Hematopoietic multipotent progenitor cell (in vitro differentiated cells): ENCODE measurements at regions not wholly inside any gene's neighbourhood (a gene's known extent, or its start where the extent isn't known, plus 50 kb on each side); places are given as distances from the start of the nearest gene placed in this dataset.
"Not testable (repeated sequence)": the region's sequence is repeated elsewhere in the genome, so short reads cannot be mapped to it uniquely, and the experiment has no call there.

Experiments used
- DNase-seq, 3 donors: peaks; one replicate each; pipeline ENCODE4 v3.0.0-alpha.2; 2011 to 2015; ENCODE audit warnings: low read depth in 2 of 3, low spot score in 2 of 3

DNA sequence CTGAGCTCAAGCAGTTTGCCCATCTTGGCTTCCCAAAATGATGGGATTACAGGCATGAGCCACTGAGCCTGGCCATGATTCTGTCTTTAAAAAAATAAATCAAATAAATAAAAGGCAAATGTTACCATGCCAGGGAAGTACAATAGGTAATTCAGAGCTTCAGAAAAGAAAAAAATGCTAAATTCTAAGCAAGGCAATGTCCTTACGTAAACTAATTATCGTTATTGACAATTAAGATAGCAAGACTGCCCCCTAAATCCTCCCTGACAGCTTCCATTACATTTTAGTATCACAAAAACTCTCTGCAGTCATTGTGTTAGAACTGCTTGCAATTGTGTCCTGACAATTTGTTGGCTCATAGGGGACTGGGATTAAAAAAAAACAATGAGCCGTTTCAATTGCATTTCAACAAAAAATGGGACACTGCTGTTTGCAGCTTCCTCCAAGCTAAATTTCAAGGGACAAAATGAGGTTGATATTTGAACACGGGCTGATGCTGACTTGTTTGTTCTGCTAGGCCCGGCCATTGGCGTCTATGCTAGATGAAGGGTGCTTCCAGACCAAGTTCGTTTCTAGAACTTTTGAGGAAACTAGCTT, 88.9 kb downstream of the MOGAT1 start:
- DNase-seq = no peak

DNA sequence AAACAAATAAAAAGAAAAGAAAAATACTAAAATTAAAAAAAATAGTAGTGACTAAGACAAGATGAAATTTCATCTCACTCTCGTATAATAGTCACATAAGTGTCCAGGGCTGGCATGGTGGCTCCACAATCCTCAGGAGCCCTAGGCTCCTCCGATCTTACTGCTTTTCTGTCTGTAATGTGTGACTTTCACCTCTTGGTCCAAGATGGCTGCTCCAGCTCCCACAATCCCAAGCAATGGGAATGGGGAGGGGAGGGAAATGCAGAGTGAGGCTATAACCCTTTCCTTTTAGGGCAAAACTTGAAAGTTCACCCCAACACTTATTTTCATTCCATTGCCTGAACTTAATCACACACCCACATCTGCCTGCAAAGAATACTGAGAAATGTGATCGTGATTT, 90.4 kb downstream of the MOGAT1 start:
- DNase-seq = no peak

- DNase-seq = no peak
Measured at GRCh38 chr2:222762342-222762741, 90.9 kb downstream of the MOGAT1 start.

- not testable (repeated sequence) for DNase-seq
Measured at GRCh38 chr2:222765883-222766282, 94.4 kb downstream of the MOGAT1 start.

DNA sequence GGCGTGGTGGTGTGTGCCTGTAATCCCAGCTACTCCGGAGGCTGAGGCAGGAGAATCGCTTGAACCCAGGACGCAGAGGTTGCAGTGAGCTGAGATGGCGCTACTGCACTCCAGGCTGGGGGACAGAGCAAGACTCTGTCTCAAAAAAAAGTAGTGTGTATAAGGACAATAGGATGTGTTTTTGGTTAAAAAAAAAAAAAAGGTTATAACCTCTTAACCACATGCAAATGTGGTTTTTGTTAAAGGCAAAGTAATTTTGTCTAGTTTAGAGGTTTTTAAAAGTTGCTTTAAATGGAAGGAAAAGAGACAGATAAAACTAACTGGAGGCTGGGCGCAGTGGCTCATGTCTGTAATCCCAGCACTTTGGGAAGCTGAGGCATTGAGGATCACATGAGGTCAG, 92.8 kb upstream of the ACSL3 start:
- not testable (repeated sequence) for DNase-seq

DNA sequence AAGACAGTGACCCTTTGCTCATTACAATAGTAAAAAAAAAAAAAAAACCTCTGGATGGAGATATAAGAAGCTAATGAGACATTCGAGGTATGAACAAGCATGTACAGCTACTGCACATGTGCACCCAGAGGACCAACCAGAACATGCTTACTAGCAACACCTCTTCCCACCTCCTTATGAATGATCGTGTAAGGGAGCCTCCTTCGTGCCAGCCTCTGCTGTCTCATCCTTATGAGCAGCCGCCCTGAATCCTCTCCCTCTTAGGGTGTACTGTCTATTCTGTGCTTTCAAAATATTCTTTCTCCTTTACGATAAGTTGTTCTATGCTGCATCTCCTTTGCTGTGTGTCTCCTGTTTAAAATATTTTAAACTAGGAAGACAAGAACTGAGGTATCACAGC, 91.4 kb upstream of the ACSL3 start:
- no peak for DNase-seq

- no peak for DNase-seq
Measured at GRCh38 chr2:222769941-222770340, 90.9 kb upstream of the ACSL3 start.

DNA sequence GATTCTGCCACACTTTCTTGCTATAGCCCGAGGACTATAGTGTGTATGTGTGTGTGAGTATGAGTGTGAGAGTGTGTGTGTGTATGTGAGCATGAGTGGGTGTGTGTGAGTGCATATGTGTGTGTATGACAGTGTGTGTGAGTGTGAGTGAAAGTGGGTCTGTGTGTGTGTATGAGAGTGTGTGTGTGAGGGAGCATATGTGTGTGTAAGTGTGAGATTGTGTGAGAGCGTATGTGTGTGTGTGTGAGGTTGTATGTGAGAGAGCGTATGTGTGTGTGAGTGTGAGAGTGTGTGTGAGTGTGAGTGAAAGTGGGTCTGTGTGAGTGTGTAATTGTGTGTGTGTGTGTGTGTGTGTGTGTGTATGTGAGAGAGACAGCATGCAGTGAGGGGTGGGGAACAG, 89.0 kb upstream of the ACSL3 start:
- no peak for DNase-seq

GRCh38 chr2:222774941-222775340, 85.9 kb upstream of the ACSL3 start:
- DNase-seq = no peak

DNA sequence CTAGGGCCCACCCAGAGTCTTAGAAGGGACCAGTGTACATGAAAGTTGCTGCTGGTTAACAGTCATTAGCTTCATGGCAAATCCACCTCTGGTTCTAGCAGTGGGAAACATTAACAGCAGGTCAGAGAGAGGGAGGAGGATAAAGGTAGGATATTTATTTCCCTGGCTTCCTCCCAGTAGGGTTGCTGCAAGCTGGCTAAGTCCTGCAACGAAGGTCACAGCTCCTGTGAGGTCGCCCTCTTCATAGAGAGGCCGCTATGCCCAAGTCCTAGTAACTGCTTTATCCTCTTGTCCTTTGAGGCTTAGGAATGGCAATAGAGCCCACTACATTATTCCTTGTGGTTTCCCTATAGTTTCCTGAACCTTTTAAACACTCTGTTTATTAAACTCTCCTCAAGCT, 84.0 kb upstream of the ACSL3 start:
- no peak for DNase-seq

GRCh38 chr2:222778400-222778799, 82.4 kb upstream of the ACSL3 start:
- no peak for DNase-seq

DNA sequence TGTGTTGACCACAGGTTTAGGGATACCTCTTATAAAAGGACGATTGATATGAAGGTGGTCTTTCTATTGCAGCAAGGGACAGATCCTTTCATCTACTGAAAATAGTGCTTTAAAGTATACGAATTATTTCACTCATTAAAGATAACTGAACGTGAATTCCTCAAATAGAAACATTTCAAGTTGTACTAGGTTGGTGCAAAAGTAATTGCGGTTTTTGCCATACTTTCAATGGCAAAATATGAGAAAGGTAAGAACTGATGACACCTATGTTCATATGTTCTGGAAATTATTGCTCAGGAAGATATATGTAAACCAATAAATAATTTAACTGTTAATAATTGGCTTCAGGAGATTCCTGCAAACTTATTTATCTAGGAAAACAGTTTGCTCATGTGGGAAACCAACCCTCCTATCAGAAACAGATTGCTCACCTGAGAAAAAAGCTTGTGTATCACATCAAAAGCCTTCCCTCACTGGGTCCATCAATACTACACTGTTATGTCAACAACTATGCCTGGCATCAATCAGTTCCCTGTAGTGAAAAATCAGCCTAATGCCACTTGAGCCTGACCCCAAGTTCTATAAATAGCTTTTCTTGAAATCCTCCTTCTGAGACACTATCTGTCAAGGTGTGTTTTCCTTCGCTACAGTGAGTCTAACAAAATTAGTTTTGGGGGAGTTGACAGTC, 81.5 kb upstream of the ACSL3 start:
- DNase-seq = no peak

GRCh38 chr2:222780051-222780450, 80.8 kb upstream of the ACSL3 start:
- no peak for DNase-seq

- no peak for DNase-seq
Measured at GRCh38 chr2:222782201-222782730, 78.6 kb upstream of the ACSL3 start.

GRCh38 chr2:222783592-222783991, 77.2 kb upstream of the ACSL3 start:
- DNase-seq = no peak

DNA sequence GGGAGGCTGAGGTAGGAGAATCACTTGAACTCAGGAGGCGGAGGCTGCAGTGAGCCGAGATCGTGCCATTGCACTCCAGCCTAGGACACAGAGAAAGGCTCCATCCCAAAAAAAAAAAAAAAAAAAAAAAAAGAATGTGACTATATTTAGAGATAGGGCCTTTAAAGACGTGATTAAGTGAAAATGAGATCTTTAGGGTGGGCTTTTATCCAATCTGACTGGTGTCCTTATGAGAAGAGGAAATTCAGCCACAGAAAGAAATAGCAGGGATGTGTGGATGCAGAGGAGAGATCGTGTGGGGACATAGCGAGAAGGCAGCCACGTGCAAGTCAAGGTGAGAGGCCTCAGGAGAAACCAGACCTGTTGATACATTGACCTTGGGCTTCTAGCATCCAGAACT, 69.9 kb upstream of the ACSL3 start:
- DNase-seq = no peak

- peak in 1 of 3 donors; percentile 12 for DNase-seq
Measured at GRCh38 chr2:222792001-222792611, 68.7 kb upstream of the ACSL3 start.

DNA sequence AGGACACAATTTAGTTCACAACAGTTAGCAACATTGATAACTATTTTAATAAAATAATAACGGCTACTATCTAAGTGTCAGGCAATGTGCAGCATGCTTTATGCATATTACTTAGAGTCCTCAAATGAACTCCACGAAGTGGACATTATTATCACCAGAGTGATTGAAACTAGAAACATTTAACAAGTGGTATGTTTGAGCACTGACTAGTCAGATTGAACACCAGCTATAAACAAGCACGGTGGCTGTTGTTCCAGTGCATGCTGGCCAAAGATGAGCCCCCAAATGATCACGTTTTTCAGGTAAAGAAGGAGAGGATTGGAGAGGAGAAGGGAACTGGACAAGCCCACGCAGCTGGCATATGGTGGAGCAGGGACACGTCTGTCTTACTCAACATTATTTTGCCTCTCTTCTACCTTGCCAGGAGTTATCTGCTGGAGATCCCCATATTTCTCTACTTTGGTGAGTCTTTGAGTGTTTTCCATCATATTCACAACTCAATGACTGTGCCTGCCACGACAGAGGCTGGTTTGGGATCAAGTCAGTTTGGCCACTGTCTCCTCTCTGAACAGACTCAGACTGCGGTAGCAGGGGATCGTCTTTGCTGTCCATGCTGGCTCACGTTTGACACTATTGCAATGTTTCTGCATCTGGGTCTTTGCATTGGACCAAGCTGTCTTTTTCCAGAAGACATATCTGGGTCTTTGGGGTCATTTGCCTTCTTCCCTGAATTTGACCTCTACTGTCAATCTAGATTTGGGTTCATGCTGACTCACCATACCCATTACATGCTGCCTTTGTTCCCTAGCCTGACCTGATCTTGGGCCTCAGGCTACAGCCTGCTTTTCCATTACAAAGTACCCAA, 66.0 kb upstream of the ACSL3 start:
- DNase-seq = no peak

DNA sequence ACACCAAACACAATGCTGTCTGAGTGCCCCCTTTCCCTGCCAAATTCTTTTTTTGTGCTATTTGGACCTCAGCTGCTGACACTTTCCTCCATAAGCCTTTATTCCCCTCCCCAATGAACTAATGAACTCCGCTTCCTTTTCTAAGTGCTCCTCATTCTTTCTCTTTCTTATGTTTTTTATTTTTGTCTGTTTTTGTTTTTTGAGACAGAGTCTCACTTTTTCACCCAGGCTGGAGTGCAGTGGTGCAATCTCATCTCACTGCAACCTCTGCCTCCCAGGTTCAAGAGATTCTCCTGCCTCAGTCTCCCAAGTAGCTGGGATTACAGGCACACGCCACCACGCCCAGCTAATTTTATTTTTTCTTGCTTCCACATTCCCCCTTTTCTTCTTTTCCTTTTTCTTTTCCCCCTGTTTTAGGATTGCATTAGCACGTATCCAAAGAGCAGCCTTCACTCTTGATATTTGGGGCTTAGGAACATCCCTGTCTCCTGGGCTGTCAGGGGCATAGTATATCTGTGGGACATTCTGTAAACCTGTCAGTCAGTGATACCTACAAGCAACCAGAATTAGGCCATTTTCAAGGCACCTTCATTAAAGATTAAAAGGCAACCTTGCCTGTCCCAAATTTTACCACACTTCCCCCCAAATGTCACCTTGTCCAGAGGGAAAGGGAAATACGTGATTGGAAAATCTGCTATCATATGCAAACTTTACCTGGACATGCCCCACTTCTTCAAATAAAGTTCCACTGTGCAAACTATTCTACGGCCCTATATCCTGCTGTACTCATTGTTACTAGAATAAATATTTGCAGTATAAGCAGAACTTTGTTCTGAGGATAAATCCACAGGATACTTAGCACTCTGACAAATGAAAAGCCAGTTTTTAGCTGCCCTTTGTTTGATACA, 65.1 kb upstream of the ACSL3 start:
- no peak for DNase-seq
